ENCODE measurements at regions not wholly inside any gene's neighbourhood (a gene's known extent, or its start where the extent isn't known, plus 50 kb on each side); places are given as distances from the start of the nearest gene placed in this dataset.
A peak's percentile ranks its signal among the peaks of the same experiment; 100 is the strongest.

GRCh38 chr6:4371207-4371921 is 236.0 kb upstream of the ECI2 start (continued):
- TF ChIP-seq ZFPM2 (CRISPR knock-in tag; IDR thresholded peaks at IDR 0.05) = no peak
- TF ChIP-seq, protein P1, sequence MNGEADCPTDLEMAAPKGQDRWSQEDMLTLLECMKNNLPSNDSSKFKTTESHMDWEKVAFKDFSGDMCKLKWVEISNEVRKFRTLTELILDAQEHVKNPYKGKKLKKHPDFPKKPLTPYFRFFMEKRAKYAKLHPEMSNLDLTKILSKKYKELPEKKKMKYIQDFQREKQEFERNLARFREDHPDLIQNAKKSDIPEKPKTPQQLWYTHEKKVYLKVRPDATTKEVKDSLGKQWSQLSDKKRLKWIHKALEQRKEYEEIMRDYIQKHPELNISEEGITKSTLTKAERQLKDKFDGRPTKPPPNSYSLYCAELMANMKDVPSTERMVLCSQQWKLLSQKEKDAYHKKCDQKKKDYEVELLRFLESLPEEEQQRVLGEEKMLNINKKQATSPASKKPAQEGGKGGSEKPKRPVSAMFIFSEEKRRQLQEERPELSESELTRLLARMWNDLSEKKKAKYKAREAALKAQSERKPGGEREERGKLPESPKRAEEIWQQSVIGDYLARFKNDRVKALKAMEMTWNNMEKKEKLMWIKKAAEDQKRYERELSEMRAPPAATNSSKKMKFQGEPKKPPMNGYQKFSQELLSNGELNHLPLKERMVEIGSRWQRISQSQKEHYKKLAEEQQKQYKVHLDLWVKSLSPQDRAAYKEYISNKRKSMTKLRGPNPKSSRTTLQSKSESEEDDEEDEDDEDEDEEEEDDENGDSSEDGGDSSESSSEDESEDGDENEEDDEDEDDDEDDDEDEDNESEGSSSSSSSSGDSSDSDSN (IDR thresholded peaks at IDR 0.05; ENCODE audit: borderline replicate concordance in 1 of 2, low read depth in 2 of 2, low read length in 2 of 2) = peak; percentile 95 to 97
- no peak for TF ChIP-seq RHOXF2B (CRISPR knock-in tag; conservative IDR thresholded peaks at IDR 0.05)
- TF ChIP-seq HLTF (IDR thresholded peaks at IDR 0.05) = 0 out of 2 replicates have a peak, but pooled peaks have one; percentile 6
- no peak for TF ChIP-seq ATF6 (CRISPR knock-in tag; IDR thresholded peaks at IDR 0.05)
- TF ChIP-seq MTA3 (IDR thresholded peaks at IDR 0.05; ENCODE audit: borderline replicate concordance) = peak; percentile 84
- no peak for TF ChIP-seq ZNF121 (CRISPR knock-in tag; conservative IDR thresholded peaks at IDR 0.05)
- TF ChIP-seq COPS2 (conservative IDR thresholded peaks at IDR 0.05) = no peak
- peak; percentile 53 for TF ChIP-seq TBP (optimal IDR thresholded peaks at IDR 0.05; ENCODE audit: low read depth, low read length)
- no peak for TF ChIP-seq SMAD2 (IDR thresholded peaks at IDR 0.05; ENCODE audit: low read depth, low read length)
- TF ChIP-seq ARNT (IDR thresholded peaks at IDR 0.05) = peak in 1 of 2 experiments; percentile 89; a peak in 2 of 4 replicates
- TF ChIP-seq PRPF4 (IDR thresholded peaks at IDR 0.05; ENCODE audit: insufficient read depth, low read depth, low read length, poor library complexity, severe bottlenecking) = no peak
- no peak for TF ChIP-seq ZNF707 (CRISPR knock-in tag; conservative IDR thresholded peaks at IDR 0.05)
- no peak for TF ChIP-seq XRCC3 (IDR thresholded peaks at IDR 0.05)
- TF ChIP-seq ZEB2 (IDR thresholded peaks at IDR 0.05) = peak; percentile 79
- TF ChIP-seq FOXP1 (CRISPR knock-in tag; IDR thresholded peaks at IDR 0.05) = no peak
- TF ChIP-seq, protein P2, sequence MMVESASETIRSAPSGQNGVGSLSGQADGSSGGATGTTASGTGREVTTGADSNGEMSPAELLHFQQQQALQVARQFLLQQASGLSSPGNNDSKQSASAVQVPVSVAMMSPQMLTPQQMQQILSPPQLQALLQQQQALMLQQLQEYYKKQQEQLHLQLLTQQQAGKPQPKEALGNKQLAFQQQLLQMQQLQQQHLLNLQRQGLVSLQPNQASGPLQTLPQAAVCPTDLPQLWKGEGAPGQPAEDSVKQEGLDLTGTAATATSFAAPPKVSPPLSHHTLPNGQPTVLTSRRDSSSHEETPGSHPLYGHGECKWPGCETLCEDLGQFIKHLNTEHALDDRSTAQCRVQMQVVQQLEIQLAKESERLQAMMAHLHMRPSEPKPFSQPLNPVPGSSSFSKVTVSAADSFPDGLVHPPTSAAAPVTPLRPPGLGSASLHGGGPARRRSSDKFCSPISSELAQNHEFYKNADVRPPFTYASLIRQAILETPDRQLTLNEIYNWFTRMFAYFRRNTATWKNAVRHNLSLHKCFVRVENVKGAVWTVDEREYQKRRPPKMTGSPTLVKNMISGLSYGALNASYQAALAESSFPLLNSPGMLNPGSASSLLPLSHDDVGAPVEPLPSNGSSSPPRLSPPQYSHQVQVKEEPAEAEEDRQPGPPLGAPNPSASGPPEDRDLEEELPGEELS (CRISPR knock-in tag; IDR thresholded peaks at IDR 0.05; ENCODE audit: borderline replicate concordance) = no peak
- TF ChIP-seq TEAD1 (CRISPR knock-in tag; IDR thresholded peaks at IDR 0.05) = no peak
- peak; percentile 64; the same call in 1 of the 2 replicates for TF ChIP-seq GATA2 (CRISPR knock-in tag; IDR thresholded peaks at IDR 0.05)
- TF ChIP-seq ZNF785 (CRISPR knock-in tag; IDR thresholded peaks at IDR 0.05) = no peak
- TF ChIP-seq ZNF3 (CRISPR knock-in tag; IDR thresholded peaks at IDR 0.05) = no peak

Data from K562 (cell line).